AG10803 (cell line): ENCODE measurements at regions not wholly inside any gene's neighbourhood (a gene's known extent, or its start where the extent isn't known, plus 50 kb on each side); places are given as distances from the start of the nearest gene placed in this dataset.
A peak's percentile ranks its signal among the peaks of the same experiment; 100 is the strongest.

Source experiments
- DNase-seq: peaks from one replicate; pipeline ENCODE4 v3.0.0; 2010; ENCODE audit warnings: low read depth
- H3K4me3 ChIP-seq: 2 replicates; pipeline ENCODE4 v1.5.1; 2011; ENCODE audit warnings: mild to moderate bottlenecking, low read length, control low read depth
- TF ChIP-seq, protein P1 (sequence below): conservative IDR thresholded peaks from 2 replicates; pipeline ENCODE4 v1.5.1; 2011; ENCODE audit warnings: mild to moderate bottlenecking, low read length, control low read depth, inconsistent platforms

DNA sequence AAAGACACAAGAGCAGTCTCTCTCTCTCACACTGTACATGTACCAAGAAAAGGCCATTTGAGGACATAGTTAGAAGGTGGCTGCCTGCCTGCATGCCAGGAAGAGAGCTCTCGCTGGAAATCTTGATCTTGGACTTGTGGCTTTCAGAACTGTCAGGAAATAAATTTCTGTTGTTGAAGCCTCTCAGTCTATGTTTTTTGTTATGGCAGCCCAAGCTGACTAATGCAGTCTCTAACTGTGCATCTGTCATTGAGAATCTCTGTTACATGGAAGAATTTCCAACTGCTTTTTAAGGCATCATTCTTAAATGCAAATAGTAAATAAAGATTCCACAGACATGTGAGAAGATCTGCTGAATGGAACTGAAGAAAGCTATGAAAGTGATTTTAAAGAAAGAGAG, 198.3 kb downstream of the PCDH10 start:
- H3K4me3 ChIP-seq, result no peak overlapping the region
- TF ChIP-seq, protein P1, sequence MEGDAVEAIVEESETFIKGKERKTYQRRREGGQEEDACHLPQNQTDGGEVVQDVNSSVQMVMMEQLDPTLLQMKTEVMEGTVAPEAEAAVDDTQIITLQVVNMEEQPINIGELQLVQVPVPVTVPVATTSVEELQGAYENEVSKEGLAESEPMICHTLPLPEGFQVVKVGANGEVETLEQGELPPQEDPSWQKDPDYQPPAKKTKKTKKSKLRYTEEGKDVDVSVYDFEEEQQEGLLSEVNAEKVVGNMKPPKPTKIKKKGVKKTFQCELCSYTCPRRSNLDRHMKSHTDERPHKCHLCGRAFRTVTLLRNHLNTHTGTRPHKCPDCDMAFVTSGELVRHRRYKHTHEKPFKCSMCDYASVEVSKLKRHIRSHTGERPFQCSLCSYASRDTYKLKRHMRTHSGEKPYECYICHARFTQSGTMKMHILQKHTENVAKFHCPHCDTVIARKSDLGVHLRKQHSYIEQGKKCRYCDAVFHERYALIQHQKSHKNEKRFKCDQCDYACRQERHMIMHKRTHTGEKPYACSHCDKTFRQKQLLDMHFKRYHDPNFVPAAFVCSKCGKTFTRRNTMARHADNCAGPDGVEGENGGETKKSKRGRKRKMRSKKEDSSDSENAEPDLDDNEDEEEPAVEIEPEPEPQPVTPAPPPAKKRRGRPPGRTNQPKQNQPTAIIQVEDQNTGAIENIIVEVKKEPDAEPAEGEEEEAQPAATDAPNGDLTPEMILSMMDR, result no peak
- no peak for DNase-seq

DNA sequence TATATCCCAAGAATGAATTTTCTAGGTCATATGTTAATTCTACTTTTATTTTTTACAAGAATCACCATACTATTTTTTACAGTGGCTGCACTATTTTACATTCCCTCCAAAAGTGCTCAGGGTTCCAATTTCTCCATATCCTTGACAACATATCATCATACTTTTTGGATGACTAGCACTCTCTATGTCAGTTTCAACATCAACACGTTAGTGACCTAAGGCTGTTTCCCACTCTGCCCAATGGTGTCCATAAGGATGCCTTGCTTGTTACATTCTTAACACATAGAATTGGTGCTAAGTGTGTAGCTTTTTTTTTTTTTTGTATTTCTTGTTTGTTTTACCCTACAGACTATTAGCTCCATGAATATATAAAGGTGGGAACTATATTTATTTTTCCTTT, 175.4 kb downstream of the PCDH10 start:
- TF ChIP-seq, protein P1, result no peak
- DNase-seq, result no peak
- H3K4me3 ChIP-seq, result no peak overlapping the region

DNA sequence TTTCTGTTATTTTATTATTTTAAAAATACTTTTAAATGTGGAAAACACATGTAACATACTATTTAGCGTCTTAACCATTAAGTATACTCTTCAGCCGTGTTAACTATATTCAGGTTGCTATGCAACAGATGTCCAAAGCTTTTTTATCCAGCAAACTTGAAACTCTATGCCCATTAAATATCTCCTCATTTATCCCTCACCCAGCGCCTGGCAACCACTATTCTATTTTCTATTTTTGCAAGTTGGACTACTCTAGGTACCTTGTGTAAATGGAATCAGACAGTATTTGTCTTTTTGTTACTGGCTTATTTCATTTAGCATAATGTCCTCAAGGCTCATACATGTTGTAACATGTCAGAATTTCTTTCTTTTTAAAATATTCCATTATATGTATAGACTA, 174.6 kb downstream of the PCDH10 start:
- no peak overlapping the region for H3K4me3 ChIP-seq
- TF ChIP-seq, protein P1, result no peak

DNA sequence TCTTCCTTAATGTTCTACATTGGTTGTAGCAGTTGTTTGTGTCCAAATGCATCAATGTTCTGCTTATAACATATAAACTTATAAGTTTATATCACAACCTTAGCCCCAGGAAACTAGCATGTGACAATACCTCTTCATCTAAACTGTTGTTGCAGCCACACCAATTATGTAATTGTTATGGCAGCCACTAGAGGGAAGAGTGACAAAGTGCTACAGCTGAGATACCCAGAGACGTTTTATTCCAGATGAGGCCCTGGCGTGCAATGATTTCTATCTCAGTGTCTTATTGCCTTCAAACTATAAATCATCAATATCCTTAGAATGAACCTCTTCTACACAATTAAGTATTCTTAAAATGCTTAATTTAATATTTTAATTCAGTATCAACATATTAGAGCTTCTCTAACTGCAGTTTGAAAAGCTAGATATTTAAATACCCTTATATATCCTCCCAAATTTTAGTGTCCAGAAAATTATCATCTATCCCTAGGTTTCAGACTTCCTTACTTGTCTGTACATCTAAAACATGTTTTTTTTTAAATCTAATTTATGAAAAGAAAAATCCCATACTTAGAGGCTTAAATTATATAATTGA, 171.6 kb downstream of the PCDH10 start:
- DNase-seq, result no peak
- no peak overlapping the region for H3K4me3 ChIP-seq
- TF ChIP-seq, protein P1, result peak; percentile 19; the same call in 1 of the 2 replicates

More for the DNA sequence above, 174.6 kb downstream of the PCDH10 start:
- no peak for DNase-seq

DNA sequence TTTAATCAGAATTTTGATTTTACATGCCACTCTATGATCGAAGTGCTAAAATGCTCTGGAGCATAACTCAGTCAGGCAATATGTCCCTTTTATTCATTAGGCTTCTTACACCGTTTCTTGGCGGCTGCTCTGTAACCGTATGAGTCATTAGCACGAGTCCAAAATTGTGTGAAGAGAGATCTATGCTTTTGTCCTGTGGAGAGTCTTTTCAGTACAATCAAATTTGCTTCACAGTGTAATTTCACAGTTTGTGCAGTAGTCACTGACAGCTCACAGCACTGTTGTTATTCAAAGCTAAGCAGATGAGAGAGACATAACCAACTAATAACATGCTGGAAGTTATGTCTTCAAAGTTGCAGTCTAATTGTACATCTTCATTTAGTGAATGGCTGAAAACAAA, 167.8 kb downstream of the PCDH10 start:
- no peak for DNase-seq
- TF ChIP-seq, protein P1, result no peak
- no peak overlapping the region for H3K4me3 ChIP-seq

DNA sequence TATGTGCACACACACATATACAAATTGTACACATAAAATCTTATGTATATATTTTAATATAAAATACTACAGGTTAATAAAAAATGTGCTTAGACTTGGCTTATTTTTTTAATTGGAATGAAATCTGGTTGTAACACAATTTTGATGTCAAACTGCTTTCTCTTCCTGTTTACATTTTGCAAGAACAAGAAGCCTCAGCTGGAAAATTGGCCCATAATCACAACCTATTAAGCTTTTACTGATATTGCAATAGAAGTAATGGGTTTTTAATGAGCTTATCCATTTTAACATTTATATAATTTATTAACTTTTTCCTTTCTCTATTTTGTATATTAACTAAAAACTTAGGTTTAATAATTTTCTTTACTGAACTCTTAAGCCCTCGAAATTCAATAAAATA, 165.9 kb downstream of the PCDH10 start:
- DNase-seq, result no peak
- TF ChIP-seq, protein P1, result no peak

DNA sequence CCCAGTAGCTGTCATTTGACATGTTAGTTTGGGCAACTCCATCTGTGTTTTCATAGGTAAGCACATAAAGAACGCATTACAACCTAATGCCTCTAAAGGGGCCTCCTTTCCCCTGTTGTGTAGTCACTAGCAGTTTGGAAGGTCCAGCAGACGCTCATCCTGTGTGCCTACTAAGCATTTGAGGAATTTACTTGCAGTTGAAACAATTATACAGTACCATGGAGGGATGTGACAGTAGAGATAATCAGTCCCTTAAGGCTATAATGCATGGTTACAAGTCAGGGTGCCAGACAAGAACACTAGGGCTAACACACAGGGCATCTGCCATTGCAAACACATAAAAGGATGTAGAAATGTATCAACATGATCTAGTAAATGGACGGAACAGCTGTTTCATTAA, 138.3 kb downstream of the PCDH10 start:
- no peak overlapping the region for H3K4me3 ChIP-seq
- TF ChIP-seq, protein P1, result no peak
- DNase-seq, result no peak

More for the DNA sequence above, 165.9 kb downstream of the PCDH10 start:
- H3K4me3 ChIP-seq, result no peak overlapping the region
